DOHH2 (cell line): ENCODE measurements at regions not wholly inside any gene's neighbourhood (a gene's known extent, or its start where the extent isn't known, plus 50 kb on each side); places are given as distances from the start of the nearest gene placed in this dataset.

ENCODE experiments used
- H3F3A ChIP-seq: fragments of 200-600 bp; sonication (generic), shearing (Covaris generic); 2 replicates; pipeline ENCODE4 v1.6.0; 2016; ENCODE audit warnings: antibody characterized with exemption, mild to moderate bottlenecking; ENCODE audit not compliant: control insufficient read depth, insufficient read depth
- H3K27ac ChIP-seq: fragments of 200-600 bp; sonication (generic); 2 replicates; pipeline ENCODE4 v1.5.1; 2014; ENCODE audit warnings: low read depth, mild to moderate bottlenecking, low read length, moderate library complexity
- H3K27me3 ChIP-seq: fragments of 200-600 bp; sonication (generic); 2 replicates; pipeline ENCODE4 v1.6.1; 2014; ENCODE audit warnings: mild to moderate bottlenecking, low read length, mixed read lengths; ENCODE audit not compliant: control insufficient read depth
- H3K36me3 ChIP-seq: fragments of 200-600 bp; sonication (generic); 2 replicates; pipeline ENCODE4 v1.6.1; 2014; ENCODE audit warnings: mild to moderate bottlenecking, low read length, moderate library complexity, mixed read lengths; ENCODE audit not compliant: control insufficient read depth
- H3K4me1 ChIP-seq: fragments of 200-600 bp; sonication (generic); 2 replicates; pipeline ENCODE4 v1.6.1; 2014; ENCODE audit warnings: mild to moderate bottlenecking, low read length, mixed read lengths; ENCODE audit not compliant: control insufficient read depth
- H3K4me2 ChIP-seq: fragments of 200-600 bp; sonication (generic); 2 replicates; pipeline ENCODE4 v1.6.0; 2014; ENCODE audit warnings: mild to moderate bottlenecking, low read length, moderate library complexity
- H3K4me3 ChIP-seq: fragments of 200-600 bp; sonication (generic); 2 replicates; pipeline ENCODE4 v1.5.1; 2014; ENCODE audit warnings: mild to moderate bottlenecking, low read length, mixed read lengths
- H3K79me2 ChIP-seq: fragments of 200-600 bp; sonication (generic); 2 replicates; pipeline ENCODE4 v1.6.1; 2014; ENCODE audit warnings: mild to moderate bottlenecking, low read length, mixed read lengths; ENCODE audit not compliant: control insufficient read depth
- H3K9me2 ChIP-seq: fragments of 200-600 bp; sonication (generic); replicated peaks from 2 replicates; pipeline ENCODE4 v1.6.1; 2014; ENCODE audit warnings: mild to moderate bottlenecking, low read length, mixed read lengths; ENCODE audit not compliant: control insufficient read depth
- H3K9me3 ChIP-seq: fragments of 200-600 bp; sonication (generic); 2 replicates; pipeline ENCODE4 v1.6.1; 2014; ENCODE audit warnings: antibody characterized with exemption, low read length, mixed read lengths; ENCODE audit not compliant: control insufficient read depth, insufficient read depth
- H4K20me1 ChIP-seq: fragments of 200-600 bp; sonication (generic); 2 replicates; pipeline ENCODE4 v1.6.0; 2014; ENCODE audit warnings: low read depth, mild to moderate bottlenecking, antibody characterized with exemption, low read length, moderate library complexity; ENCODE audit not compliant: control insufficient read depth, insufficient read depth
- EZH2phosphoT487 ChIP-seq: fragments of 200-600 bp; sonication (generic); IDR thresholded peaks from 2 replicates; pipeline ENCODE4 v1.6.1; 2017; ENCODE audit warnings: borderline replicate concordance, mild to moderate bottlenecking, antibody characterized with exemption, low read length, moderate library complexity, mixed read lengths
- TF ChIP-seq, protein P1 (sequence below): fragments of 200-600 bp; sonication (generic); IDR thresholded peaks from one replicate; pipeline ENCODE4 v1.5.1; 2014; ENCODE audit warnings: antibody characterized with exemption, mild to moderate bottlenecking, low read depth, low read length; ENCODE audit not compliant: poor library complexity, severe bottlenecking

DNA sequence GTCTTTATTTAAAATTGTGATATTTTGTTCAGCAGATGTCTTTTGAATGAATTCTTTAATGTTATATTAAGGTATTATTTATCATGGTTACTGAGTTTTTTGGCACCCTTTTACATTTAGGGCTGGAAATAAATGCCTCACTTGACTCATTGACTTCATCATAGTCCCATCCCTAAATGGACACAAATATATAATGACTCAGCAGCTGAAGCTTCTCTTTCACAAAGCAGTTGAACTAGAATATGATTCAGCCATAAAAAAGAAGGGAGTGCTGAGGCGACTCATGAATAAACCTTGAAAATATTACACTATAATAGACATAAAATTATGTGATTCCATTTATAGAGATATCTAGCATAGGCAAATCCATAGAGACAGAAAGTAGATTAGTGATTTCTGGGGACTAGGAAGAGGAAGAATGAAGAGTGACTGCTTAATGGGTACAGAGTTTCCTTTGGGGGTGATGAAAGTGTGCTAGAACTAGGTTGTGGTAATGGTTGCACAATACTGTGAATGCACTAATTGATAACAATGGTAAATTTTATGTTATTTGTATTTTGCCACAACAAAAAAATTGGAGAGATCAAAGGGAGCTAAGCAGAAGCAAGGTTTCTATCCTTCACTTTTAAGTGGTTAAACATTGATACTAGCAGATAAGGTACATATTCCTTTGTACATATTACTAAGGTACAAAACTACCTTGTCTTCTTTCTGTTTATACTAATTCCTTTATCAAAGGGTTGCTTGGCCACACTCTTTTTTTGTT is 449.6 kb downstream of the NTRK2 start:
- TF ChIP-seq EZH2phosphoT487, result no peak
- TF ChIP-seq, protein P1, sequence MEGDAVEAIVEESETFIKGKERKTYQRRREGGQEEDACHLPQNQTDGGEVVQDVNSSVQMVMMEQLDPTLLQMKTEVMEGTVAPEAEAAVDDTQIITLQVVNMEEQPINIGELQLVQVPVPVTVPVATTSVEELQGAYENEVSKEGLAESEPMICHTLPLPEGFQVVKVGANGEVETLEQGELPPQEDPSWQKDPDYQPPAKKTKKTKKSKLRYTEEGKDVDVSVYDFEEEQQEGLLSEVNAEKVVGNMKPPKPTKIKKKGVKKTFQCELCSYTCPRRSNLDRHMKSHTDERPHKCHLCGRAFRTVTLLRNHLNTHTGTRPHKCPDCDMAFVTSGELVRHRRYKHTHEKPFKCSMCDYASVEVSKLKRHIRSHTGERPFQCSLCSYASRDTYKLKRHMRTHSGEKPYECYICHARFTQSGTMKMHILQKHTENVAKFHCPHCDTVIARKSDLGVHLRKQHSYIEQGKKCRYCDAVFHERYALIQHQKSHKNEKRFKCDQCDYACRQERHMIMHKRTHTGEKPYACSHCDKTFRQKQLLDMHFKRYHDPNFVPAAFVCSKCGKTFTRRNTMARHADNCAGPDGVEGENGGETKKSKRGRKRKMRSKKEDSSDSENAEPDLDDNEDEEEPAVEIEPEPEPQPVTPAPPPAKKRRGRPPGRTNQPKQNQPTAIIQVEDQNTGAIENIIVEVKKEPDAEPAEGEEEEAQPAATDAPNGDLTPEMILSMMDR, result no peak
- Histone ChIP-seq H3K4me1 (no peaks in the 10 kb centered on the region), H3K79me2 (no peaks in the 10 kb centered on the region), H3K27ac (no peak overlapping the region), H3K27me3 (no peaks in the 10 kb centered on the region), H4K20me1 (no peaks in the 10 kb centered on the region), H3F3A (no peaks in the 10 kb centered on the region), H3K4me2 (no peak overlapping the region), H3K4me3 (no peak overlapping the region), H3K36me3 (no peaks in the 10 kb centered on the region), H3K9me3 (no peaks in the 10 kb centered on the region), H3K9me2 (no peaks in the 10 kb centered on the region)

DNA sequence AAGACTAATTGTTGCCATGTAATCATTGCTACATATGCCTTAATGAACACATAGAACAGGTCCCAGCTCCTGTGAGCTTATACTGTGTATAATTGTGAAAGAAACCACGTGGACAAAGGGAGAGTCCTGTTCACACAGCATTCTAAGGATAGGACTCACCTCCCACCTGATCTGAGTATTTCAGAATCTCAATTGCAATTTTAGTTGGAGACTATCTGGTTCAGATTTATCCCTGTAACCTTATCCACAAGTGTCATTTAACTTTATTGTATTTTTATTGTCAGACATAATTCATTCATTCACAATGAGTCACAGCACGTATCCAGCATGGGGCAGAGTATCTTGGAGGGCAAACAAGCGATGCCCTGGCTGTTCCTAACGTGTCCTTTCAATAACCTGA is 448.3 kb downstream of the NTRK2 start:
- no peaks in the 10 kb centered on the region for H3K9me2 ChIP-seq
- no peak for TF ChIP-seq EZH2phosphoT487
- TF ChIP-seq, protein P1, result no peak
- no peaks in the 10 kb centered on the region for H3K79me2 ChIP-seq
- H3F3A ChIP-seq, result no peaks in the 10 kb centered on the region
- no peak overlapping the region for H3K4me2 ChIP-seq
- H3K27me3 ChIP-seq, result no peaks in the 10 kb centered on the region
- H3K9me3 ChIP-seq, result no peaks in the 10 kb centered on the region
- H3K4me3 ChIP-seq, result no peak overlapping the region
- H3K36me3 ChIP-seq, result no peaks in the 10 kb centered on the region
- no peak overlapping the region for H3K27ac ChIP-seq
- H4K20me1 ChIP-seq, result no peaks in the 10 kb centered on the region
- no peaks in the 10 kb centered on the region for H3K4me1 ChIP-seq

DNA sequence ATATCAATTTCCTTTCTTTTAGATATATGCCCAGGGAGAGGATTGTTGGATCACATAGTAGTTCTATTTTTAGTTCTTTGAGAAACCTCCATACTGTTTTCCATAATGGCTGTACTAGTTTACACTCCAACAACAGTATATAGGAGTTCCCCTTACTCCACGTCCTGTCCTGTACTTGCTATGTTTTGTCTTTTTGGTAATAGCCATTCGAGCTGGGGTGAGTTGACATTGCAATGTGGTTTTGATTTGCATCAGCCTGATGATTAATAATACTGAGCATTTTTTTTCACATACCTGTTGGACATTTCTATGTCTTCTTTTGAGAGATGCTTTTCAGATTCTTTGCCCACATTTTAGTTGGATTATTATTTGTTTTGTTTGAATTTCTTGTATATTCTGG is 445.9 kb downstream of the NTRK2 start:
- Histone ChIP-seq H3K4me3 (no peak overlapping the region), H3K27me3 (no peaks in the 10 kb centered on the region), H3K79me2 (no peaks in the 10 kb centered on the region), H3K36me3 (no peaks in the 10 kb centered on the region), H3K4me2 (no peak overlapping the region), H3F3A (no peaks in the 10 kb centered on the region), H3K9me2 (no peaks in the 10 kb centered on the region), H4K20me1 (no peaks in the 10 kb centered on the region), H3K4me1 (no peaks in the 10 kb centered on the region), H3K27ac (no peak overlapping the region), H3K9me3 (no peaks in the 10 kb centered on the region)
- TF ChIP-seq, protein P1, result no peak
- TF ChIP-seq EZH2phosphoT487, result no peak
